GM18511 (cell line): ENCODE measurements at regions not wholly inside any gene's neighbourhood (a gene's known extent, or its start where the extent isn't known, plus 50 kb on each side); places are given as distances from the start of the nearest gene placed in this dataset.
"Not testable (repeated sequence)": the region's sequence is repeated elsewhere in the genome, so short reads cannot be mapped to it uniquely, and the experiment has no call there.

Experiments used
- ATAC-seq: cut with Tn5 transposase; IDR thresholded peaks from one replicate; pipeline ENCODE4 v1.9.1; 2021; ENCODE audit warnings: mild to moderate bottlenecking, moderate library complexity; ENCODE audit not compliant: unreplicated experiment

- not testable (repeated sequence) for ATAC-seq
Measured at GRCh38 chr3:35296944-35297343, 342.4 kb upstream of the ARPP21 start.

- no peak for ATAC-seq
Measured at GRCh38 chr3:35305406-35305805, 333.9 kb upstream of the ARPP21 start.

GRCh38 chr3:35307296-35307695 lies 332.0 kb upstream of the ARPP21 start:
- no peak for ATAC-seq

DNA sequence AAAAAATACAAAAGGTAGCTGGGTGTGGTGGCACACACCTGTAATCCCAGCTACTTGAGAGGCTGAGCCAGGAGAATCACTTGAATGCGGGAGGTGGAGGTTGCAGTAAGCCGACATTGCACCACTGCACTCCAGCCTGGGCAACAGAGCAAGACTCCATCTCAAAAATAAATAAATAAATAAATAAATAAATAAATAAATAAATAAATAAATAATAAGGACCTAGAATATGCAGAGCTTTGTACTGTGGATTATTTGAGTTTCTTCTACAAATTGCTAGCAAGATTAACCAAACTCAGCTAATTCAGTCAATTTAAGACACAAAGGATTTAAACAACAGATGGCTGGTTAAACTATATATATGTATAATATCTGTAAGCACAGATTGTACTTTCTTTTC lies 322.5 kb upstream of the ARPP21 start:
- ATAC-seq, result not testable (repeated sequence)

DNA sequence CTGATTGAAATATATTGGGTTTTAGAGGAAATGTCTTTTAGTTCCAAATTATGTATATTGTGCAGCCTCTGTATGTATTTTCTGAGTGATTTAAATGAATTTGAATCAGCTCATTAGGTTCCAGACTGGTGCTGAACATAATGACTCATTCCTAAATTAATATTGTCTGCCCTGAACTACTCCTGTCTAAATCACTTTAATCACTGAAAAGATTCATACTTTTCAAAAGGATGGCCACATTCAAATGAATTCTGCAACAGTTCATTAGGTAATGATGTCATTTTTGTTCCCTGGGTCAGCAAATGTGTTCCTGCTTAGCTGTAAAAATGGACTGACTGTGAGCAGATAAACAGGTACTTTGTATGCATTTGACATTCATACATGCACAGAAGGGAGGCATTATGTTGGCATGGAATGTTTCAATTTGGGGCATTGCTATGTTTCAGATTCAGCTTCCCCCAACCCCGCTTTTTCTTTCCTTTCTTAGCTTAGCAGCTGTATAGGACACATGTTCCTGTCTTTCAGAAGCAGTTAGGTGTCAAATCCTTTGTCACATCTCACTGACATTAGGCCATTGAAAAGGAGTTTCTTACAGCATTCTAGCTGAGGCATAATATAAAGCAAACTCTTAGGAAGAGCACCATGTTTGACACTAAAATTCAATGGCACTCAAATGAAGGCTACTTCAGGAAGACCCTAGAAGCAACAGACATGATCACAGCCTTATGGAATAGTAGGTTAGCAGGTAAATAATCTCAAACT lies 318.5 kb upstream of the ARPP21 start:
- no peak for ATAC-seq

- no peak for ATAC-seq
Measured at GRCh38 chr3:35322070-35322469, 317.3 kb upstream of the ARPP21 start.

DNA sequence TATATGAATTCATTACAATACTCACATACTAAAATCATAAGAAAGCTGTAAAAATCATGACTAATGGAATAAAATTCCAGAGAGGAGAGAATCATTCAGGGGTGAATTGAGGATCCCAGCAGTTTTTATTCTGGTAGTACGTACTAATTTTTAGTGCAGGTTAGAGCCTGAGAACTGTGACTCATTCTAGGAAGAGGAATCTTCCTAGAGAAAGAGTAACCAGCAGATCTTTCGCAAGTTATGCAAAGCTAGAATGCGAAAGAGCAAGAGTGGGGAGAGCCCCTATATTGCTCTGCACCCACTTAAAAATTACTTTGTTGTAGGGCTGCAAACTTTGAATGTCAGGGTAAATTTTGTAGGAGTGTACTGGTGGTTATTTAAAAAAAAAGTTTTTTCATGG lies 303.6 kb upstream of the ARPP21 start:
- ATAC-seq, result no peak

GRCh38 chr3:35336601-35337000 lies 302.7 kb upstream of the ARPP21 start:
- ATAC-seq, result no peak

- ATAC-seq, result no peak
Measured at GRCh38 chr3:35338186-35338585, 301.1 kb upstream of the ARPP21 start.

- ATAC-seq, result no peak
Measured at GRCh38 chr3:35380196-35380595, 259.1 kb upstream of the ARPP21 start.

- ATAC-seq, result no peak
Measured at GRCh38 chr3:35383216-35383615, 256.1 kb upstream of the ARPP21 start.

GRCh38 chr3:35383719-35384555 lies 255.4 kb upstream of the ARPP21 start:
- no peak for ATAC-seq

DNA sequence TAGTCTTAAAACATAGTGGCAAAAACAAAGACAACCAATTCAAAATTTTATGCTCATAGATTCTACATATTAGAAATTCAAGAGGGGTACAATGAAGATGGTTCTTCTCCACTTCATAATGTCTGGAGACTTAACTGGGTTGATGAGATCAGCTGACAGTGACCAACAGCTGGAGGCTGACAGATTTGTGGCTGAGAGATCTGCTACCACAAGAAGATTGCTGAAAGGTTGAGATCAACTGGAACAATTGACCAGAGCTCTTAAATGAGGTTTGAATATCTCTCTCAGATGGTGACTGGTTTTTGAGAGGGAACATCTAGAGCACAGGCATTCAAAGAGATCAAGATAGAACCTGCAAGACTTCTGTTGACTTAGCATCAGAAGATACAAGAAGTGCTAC lies 254.1 kb upstream of the ARPP21 start:
- ATAC-seq, result no peak

GRCh38 chr3:35389907-35390306 lies 249.4 kb upstream of the ARPP21 start:
- no peak for ATAC-seq

GRCh38 chr3:35392187-35392586 lies 247.1 kb upstream of the ARPP21 start:
- ATAC-seq, result no peak

DNA sequence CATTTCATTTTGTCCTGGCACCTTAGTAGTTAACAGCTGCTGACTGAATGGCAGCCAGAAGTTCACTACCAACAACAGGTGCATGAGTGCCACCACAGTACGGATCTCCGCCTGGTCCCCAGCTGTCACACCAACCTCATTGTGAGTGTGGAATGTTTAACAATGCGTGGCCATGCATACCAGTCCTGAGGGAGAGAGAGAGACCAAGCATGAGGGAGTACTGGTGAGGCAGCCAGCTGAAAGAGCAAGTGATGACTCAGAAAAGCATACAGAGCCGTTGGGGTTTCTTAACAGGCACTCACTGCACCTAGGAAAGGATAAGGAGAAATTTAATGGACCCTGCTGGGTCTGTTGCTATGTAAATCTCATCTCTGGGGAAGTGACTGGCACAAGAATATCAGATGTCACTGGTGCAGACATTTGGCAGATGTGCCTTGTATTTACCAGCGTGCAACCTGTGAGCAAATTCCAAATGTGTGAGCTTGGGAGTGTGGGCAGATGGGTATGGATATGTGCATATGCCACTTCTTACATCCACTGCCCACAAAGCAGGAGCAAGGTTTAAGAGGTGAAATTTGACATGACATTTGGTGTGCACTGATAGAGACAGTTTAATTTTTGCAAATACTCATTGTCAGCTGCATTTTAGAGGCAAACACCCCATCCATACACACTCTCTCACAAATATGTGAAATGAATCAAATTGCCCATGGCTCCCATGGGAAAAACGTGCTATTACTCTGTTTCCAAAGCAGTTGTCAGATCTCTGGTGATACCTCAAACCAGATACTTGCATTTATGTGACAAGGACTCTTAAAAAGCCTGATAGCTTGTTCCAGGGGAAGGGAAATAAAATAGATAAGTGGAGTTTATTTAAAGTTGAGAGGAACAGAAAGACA lies 245.2 kb upstream of the ARPP21 start:
- ATAC-seq, result no peak

GRCh38 chr3:35394905-35395304 lies 244.4 kb upstream of the ARPP21 start:
- no peak for ATAC-seq

DNA sequence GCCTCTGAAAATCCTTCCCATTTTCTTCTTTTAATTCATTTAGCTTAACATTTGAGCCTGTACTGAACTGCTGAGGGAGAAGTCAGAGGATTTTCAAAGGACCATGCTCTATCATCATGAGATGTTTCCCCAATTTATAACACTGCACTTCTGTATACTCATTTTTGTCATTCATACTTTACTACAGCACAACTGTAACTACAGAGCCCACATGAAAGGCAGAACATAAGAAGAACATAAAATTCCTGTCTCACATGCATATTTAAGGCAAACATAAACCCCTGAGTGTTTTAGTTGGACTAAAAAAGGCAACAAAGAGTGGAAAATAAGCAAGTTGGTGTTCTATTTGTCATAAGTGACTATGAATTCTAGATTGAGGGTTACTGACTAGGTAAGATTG lies 237.7 kb upstream of the ARPP21 start:
- no peak for ATAC-seq

GRCh38 chr3:35404571-35404970 lies 234.8 kb upstream of the ARPP21 start:
- ATAC-seq, result no peak

- ATAC-seq, result no peak
Measured at GRCh38 chr3:35408882-35409281, 230.4 kb upstream of the ARPP21 start.

GRCh38 chr3:35409991-35410390 lies 229.3 kb upstream of the ARPP21 start:
- no peak for ATAC-seq
